ENCODE measurements at regions not wholly inside any gene's neighbourhood (a gene's known extent, or its start where the extent isn't known, plus 50 kb on each side); places are given as distances from the start of the nearest gene placed in this dataset.

DNA sequence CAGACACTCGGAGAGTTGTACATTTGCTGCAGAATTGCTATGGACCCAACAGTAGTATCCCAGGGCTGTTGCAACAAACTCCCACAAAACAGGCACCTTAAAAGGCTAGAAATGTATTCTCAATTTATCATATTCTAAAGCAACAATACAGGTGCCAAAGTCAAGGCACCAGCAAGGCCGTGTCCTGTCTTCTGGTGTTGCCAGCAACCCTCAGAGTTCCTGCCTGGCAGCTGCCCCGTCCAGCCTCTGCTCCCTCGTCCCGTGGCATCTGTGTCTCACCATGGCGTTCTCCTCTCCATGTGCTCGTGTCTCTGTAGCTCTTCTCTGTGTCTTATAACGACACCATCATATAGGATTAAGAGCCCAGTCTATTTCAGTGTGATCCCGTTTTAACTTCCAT, 67.7 kb upstream of the ARGLU1 start:
- DNase-seq (ENCODE audit: low read depth), result no peak
- H3K4me3 ChIP-seq (ENCODE audit: low read depth, low read length), result no peak overlapping the region
- TF ChIP-seq, protein P1, sequence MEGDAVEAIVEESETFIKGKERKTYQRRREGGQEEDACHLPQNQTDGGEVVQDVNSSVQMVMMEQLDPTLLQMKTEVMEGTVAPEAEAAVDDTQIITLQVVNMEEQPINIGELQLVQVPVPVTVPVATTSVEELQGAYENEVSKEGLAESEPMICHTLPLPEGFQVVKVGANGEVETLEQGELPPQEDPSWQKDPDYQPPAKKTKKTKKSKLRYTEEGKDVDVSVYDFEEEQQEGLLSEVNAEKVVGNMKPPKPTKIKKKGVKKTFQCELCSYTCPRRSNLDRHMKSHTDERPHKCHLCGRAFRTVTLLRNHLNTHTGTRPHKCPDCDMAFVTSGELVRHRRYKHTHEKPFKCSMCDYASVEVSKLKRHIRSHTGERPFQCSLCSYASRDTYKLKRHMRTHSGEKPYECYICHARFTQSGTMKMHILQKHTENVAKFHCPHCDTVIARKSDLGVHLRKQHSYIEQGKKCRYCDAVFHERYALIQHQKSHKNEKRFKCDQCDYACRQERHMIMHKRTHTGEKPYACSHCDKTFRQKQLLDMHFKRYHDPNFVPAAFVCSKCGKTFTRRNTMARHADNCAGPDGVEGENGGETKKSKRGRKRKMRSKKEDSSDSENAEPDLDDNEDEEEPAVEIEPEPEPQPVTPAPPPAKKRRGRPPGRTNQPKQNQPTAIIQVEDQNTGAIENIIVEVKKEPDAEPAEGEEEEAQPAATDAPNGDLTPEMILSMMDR (IDR thresholded peaks at IDR 0.05; ENCODE audit: control insufficient read depth, extremely low read depth, insufficient read depth), result no peak

DNA sequence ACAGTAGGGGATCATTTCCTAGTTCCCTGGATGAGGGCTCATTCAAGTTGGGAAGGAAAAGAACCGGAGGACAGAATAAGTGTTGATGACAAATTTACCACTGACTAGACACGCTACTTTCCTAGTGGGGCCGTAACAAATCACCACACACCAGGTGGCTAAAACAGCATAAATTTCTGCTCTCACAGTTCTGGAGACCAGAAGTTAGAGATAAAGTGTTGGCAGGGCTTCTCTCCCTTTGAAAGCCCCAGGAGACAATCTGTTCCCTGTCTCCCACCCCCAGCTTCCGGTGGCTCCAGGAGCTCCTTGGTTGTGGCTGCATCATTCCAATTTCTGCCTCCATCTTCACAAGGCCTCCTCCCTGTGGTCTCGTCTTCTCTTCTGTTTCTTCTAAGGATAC, 65.4 kb upstream of the ARGLU1 start:
- TF ChIP-seq, protein P1 (IDR thresholded peaks at IDR 0.05; ENCODE audit: control insufficient read depth, extremely low read depth, insufficient read depth), result no peak
- H3K4me3 ChIP-seq (ENCODE audit: low read depth, low read length), result no peak overlapping the region
- no peak for DNase-seq (ENCODE audit: low read depth)

DNA sequence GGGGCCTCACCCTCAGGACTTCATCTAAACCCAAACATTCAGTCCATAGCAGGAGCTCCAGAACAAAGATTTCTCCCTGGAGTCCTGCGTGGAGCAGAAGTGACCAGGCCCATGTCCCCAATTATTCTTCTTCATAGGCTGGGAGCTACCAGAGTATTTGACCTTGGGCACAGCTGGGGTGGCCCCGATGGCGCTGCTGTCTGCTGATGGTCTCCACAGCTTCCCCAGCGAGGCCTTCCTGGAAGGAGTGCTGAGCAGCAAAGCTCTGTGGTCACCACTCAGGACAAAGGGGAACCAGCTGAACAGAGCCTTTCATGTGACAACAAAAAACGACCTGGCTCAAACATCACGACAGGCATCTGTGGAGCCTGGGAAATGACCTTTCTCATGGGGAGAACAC, 62.7 kb upstream of the ARGLU1 start:
- no peak overlapping the region for H3K4me3 ChIP-seq (ENCODE audit: low read depth, low read length)
- DNase-seq (ENCODE audit: low read depth), result no peak
- TF ChIP-seq, protein P1 (IDR thresholded peaks at IDR 0.05; ENCODE audit: control insufficient read depth, extremely low read depth, insufficient read depth), result no peak

DNA sequence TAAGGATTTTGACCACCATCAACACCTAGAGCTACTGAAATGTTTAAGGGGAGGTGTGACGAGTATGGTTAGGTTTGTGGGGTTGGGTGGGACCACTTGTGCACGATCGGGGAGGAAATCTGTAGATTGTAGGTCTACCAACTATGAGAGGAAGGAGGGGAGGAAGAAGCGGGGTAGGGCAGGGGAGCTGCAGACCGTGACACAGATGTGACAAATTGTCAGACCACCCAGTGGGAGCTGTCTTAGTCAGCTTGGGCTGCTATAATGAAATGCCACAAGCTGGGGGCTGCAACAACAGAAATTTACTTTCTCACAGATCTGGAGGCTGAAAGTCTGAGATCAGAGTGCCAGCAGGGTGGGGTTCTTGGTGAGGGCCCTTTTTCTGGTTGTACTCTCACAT, 62.2 kb upstream of the ARGLU1 start:
- no peak overlapping the region for H3K4me3 ChIP-seq (ENCODE audit: low read depth, low read length)
- no peak for DNase-seq (ENCODE audit: low read depth)
- TF ChIP-seq, protein P1 (IDR thresholded peaks at IDR 0.05; ENCODE audit: control insufficient read depth, extremely low read depth, insufficient read depth), result no peak

DNA sequence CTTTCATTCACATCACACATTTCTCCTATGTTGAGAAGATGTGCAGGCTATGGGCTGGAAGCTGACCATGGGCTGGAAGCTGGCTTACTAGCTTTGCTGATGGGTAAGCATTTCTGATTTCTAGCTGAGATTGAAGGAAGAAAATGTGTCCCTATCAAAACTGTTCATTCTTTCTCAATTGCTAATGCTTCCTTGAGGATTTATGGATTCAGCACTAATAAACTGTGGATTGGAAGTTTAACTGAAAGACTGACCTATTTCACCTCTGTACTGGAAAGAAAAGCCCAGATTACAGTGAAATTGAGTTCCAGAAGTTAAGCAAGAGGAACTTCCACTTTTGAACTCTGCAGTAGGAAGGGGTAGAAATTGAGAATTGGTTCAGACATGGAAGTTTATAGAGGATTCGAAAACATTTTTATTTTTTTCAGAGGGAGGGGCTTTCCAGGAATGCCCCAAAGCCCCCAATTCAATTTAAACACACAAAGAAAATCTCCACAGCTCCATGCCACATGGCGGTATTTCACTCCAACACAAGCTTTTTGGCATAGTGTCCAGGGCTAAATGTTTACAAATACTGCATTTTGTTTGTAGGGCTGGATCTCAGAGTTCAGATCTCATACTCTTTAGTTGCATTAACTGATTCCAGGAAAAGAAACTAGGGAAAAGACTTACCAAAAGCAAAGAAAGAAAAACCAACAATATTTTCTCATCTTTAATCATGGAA, 61.2 kb upstream of the ARGLU1 start:
- TF ChIP-seq, protein P1 (IDR thresholded peaks at IDR 0.05; ENCODE audit: control insufficient read depth, extremely low read depth, insufficient read depth), result no peak

DNA sequence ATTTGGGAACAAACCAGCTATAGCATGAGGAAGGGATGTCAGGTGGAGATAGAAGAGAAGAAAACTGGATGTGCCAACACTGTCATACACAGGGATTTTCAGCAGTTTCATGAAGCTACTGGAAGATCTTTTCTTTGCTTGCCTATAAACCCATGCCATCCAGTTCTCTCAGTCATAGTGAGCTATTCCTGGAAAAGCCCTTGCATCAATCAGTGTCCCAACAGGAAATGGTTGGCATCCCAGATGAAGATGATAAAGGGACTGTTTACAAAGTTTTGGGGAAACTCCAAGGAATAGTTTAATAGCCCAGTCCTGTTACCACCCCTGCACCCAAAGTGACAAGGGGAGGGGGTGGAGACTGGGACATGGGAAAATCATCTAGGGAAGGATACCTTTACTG, 58.5 kb upstream of the ARGLU1 start:
- no peak for DNase-seq (ENCODE audit: low read depth)
- H3K4me3 ChIP-seq (ENCODE audit: low read depth, low read length), result no peak overlapping the region
- TF ChIP-seq, protein P1 (IDR thresholded peaks at IDR 0.05; ENCODE audit: control insufficient read depth, extremely low read depth, insufficient read depth), result no peak

More for the DNA sequence above, 61.2 kb upstream of the ARGLU1 start:
- no peak for DNase-seq (ENCODE audit: low read depth)
- no peak overlapping the region for H3K4me3 ChIP-seq (ENCODE audit: low read depth, low read length)

DNA sequence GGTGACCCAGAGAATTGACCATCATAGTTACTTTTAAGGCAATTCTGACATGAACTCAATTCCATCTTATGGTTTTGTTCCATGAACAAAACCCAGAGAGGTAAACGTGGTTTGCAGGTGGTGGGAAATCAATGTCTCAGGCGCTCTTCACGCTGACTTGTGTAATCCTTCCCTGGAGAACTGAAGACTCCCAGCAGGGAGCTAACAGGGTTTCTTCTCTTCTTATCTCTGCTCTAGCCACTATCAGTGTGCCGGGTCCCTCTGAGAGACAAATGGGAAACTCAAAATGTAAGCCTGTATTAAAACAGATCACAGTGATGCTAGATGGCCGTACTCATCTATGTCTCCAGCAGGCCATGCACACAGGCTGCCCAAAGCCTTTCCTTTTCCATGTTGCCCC, 57.6 kb upstream of the ARGLU1 start:
- no peak overlapping the region for H3K4me3 ChIP-seq (ENCODE audit: low read depth, low read length)
- TF ChIP-seq, protein P1 (IDR thresholded peaks at IDR 0.05; ENCODE audit: control insufficient read depth, extremely low read depth, insufficient read depth), result no peak
- DNase-seq (ENCODE audit: low read depth), result no peak

Measured in LNCaP clone FGC (cell line).